ENCODE measurements at regions not wholly inside any gene's neighbourhood (a gene's known extent, or its start where the extent isn't known, plus 50 kb on each side); places are given as distances from the start of the nearest gene placed in this dataset.

DNA sequence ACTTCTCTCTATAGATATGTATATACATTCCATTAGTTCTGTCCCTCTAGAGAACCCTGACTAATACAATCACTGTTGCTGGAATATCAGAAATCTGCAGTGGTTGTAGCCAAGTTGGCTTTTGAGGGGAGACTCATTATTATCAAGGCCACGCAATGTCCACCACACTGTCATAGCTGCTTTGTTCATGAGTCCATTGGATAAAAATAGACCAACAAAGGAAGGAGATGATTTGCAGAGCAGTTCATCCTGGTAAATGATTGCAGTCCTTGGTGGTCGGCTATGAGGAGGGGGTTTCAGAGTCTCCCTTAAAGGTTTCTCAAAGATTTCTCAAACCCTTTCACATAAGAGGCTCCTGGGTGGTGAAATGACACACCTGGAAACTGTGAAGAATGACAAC, 192.8 kb upstream of the ANKH start:
- Histone ChIP-seq H3K27me3 (no peaks in the 10 kb centered on the region), H3K27ac (no peak overlapping the region), H3K36me3 (no peaks in the 10 kb centered on the region), H3K4me3 (no peak overlapping the region), H3K4me1 (no peaks in the 10 kb centered on the region), H3K9me3 (replicated peaks) (no peaks in the 10 kb centered on the region)
- DNase-seq = no peak

DNA sequence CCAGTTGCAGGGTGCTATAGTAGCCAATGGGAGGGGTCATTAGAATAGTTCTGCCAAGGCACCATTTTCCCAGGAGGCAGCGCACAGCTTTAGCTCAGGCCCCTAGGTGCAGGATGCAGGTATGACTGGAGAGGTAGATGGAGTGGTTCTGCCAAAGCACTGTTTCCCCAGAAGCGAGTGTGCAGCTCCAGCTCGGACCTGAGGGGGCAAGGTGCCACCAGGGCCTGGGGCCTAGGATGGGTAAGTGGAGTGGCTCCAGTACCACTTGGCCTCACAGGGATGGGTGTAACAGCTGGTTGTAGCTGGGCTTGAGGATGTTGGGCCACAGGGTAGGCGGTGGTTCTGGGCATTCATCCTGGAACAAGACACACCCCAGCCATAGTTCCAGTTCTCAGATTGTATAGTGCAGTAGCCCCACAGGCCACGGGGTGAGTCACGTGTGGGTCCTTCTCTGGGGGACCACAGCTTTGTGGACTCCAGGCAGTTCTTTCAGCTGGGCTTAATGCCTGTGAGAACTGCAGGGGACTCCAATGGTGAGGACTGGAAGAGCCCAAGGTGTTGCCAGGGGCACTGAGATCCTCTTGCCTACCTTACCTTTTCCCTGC, 185.5 kb upstream of the ANKH start:
- no peak overlapping the region for H3K4me3 ChIP-seq
- H3K36me3 ChIP-seq = no peaks in the 10 kb centered on the region
- no peaks in the 10 kb centered on the region for H3K9me3 ChIP-seq (replicated peaks)
- no peaks in the 10 kb centered on the region for H3K27me3 ChIP-seq
- no peak overlapping the region for H3K27ac ChIP-seq
- DNase-seq = no peak
- H3K4me1 ChIP-seq = no peaks in the 10 kb centered on the region

DNA sequence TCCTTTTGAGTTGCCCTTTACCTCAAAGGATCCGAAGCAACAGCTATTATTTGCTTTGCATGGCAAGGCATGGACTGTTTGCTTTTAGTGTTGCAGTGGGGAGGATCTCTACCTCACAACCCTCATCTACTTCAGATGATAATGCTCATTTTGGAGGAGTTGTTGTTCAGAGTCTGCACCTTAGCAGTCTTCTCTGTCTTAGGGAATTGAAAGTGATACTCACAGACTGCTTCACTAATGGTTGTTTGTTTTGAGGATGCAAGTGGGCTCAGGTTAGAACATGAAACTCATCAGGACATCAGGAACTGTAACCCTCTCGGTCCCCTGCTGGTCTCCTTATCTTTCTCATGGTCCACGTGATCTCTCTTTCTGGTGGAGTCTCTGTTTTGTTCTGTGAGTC, 172.9 kb upstream of the ANKH start:
- H3K9me3 ChIP-seq (replicated peaks) = no peaks in the 10 kb centered on the region
- no peaks in the 10 kb centered on the region for H3K4me1 ChIP-seq
- H3K4me3 ChIP-seq = no peak overlapping the region
- no peak overlapping the region for H3K27ac ChIP-seq
- no peaks in the 10 kb centered on the region for H3K36me3 ChIP-seq
- H3K27me3 ChIP-seq = no peaks in the 10 kb centered on the region
- no peak for DNase-seq

DNA sequence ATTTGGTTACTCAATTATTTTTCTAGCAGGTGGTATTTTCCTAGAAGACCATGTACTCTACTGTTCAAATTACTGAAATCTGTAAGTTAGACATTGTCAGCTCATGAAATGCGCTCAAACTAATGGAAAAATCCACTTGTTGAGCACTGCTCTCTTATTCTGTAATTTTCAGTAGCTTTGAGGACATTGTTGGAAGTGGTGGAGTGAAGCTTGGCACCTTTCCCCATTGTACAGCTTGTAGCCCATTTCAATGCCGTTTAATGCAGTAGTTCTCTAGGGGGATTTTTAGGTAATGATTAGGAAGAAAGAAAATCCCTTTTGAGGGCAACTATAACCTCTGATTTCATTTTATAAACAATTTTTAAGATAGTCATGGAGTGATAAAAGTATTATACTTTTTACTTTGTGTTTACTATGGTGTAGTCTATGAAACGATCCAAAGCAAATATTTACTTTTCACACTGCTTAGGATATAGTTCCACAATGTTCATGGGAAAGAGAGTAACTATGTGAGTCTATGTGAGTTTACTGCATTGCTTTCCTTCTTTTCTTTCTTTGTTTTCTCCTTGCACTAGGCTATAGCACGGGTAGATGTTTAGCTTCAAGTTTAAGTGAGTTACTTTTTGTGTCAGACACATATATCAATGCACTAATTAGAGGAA, 165.8 kb upstream of the ANKH start:
- no peak overlapping the region for H3K4me3 ChIP-seq
- H3K9me3 ChIP-seq (replicated peaks) = no peaks in the 10 kb centered on the region
- DNase-seq = no peak
- no peaks in the 10 kb centered on the region for H3K4me1 ChIP-seq
- H3K27ac ChIP-seq = no peak overlapping the region
- H3K27me3 ChIP-seq = no peaks in the 10 kb centered on the region
- H3K36me3 ChIP-seq = no peaks in the 10 kb centered on the region

DNA sequence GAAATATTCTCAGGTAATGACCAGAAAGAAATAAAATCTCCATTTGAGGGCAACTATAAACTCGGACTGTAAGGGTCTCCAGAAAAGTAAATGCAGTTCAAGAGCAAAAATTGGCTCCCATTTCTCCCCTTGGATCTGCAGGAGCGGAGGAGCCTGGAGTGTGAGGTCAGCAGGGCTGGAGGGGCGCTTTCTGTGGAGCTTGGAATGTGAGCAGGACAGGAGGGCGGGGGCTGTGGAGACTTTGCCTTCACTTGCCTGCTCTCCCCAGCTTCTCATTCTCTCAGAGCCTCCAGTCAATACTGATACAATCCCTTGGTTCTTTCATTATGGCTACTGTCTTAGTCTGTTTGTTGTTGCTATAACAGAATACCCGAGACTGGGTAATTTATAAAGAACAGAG, 162.8 kb upstream of the ANKH start:
- Histone ChIP-seq H3K27ac (no peak overlapping the region), H3K36me3 (no peaks in the 10 kb centered on the region), H3K27me3 (no peaks in the 10 kb centered on the region), H3K4me1 (no peaks in the 10 kb centered on the region), H3K4me3 (no peak overlapping the region), H3K9me3 (replicated peaks) (no peaks in the 10 kb centered on the region)
- no peak for DNase-seq

DNA sequence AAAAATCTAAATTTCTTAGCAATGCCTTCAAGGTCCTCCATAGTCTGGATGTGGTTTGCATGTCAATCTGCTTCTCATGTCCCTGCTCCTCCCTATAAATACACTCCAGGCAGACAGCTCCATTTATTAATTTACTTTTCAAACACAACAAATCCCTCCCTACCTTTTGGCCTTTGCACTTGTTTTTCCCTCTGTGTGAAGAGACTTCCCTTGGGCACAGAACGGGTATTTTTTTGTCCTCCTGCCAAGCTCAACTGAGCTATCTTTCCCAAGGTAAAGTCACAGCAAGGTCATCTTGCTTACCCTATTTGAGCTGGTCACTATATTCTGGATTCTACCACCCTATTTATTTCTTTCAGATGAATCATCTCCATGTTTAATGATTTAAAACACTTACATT, 159.6 kb upstream of the ANKH start:
- H3K9me3 ChIP-seq (replicated peaks) = no peaks in the 10 kb centered on the region
- no peaks in the 10 kb centered on the region for H3K36me3 ChIP-seq
- H3K27me3 ChIP-seq = no peaks in the 10 kb centered on the region
- H3K4me1 ChIP-seq = no peaks in the 10 kb centered on the region
- no peak overlapping the region for H3K4me3 ChIP-seq
- H3K27ac ChIP-seq = no peak overlapping the region
- DNase-seq = no peak

DNA sequence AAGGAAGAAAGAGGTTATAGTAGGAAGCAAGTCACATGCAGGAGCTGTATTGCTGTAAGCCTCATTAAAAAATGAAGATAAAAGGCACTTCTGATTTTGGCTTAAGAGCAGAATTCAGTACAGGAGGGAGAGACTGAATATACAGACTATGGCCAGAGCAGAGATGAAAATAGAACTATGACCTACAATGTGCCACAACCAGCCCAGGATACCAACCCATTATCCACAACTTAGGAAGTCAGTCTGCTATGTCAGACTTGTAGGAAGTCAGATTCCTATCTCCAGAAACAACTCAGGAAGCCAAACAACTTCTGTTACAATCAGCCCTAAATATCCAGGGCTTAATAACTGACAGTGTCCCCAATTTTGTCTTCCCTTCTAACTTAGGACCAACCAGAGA, 156.2 kb upstream of the ANKH start:
- no peak overlapping the region for H3K27ac ChIP-seq
- no peaks in the 10 kb centered on the region for H3K4me1 ChIP-seq
- no peaks in the 10 kb centered on the region for H3K36me3 ChIP-seq
- H3K9me3 ChIP-seq (replicated peaks) = no peaks in the 10 kb centered on the region
- no peaks in the 10 kb centered on the region for H3K27me3 ChIP-seq
- no peak overlapping the region for H3K4me3 ChIP-seq
- no peak for DNase-seq

DNA sequence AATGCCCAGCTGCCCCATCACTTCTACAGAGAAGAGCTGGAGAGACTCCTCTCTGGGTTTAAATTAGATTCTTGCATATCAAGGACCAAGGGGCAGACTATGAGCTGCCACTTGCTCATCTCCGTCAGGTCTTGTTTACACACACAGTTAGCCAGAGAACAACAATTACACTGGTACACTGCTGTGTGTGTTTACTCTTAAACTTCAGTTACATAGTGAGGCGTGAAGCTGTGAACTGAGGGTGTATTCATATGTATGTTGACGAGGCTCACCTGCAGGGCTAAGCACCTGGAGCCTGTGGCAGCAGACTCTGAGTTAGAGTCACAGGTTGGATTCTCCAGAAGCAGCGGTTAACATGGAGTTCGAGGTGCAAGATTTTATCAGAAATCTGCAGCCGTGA, 155.4 kb upstream of the ANKH start:
- H3K36me3 ChIP-seq = no peaks in the 10 kb centered on the region
- DNase-seq = no peak
- no peak overlapping the region for H3K27ac ChIP-seq
- no peaks in the 10 kb centered on the region for H3K27me3 ChIP-seq
- no peaks in the 10 kb centered on the region for H3K9me3 ChIP-seq (replicated peaks)
- H3K4me1 ChIP-seq = no peaks in the 10 kb centered on the region
- H3K4me3 ChIP-seq = no peak overlapping the region

DNA sequence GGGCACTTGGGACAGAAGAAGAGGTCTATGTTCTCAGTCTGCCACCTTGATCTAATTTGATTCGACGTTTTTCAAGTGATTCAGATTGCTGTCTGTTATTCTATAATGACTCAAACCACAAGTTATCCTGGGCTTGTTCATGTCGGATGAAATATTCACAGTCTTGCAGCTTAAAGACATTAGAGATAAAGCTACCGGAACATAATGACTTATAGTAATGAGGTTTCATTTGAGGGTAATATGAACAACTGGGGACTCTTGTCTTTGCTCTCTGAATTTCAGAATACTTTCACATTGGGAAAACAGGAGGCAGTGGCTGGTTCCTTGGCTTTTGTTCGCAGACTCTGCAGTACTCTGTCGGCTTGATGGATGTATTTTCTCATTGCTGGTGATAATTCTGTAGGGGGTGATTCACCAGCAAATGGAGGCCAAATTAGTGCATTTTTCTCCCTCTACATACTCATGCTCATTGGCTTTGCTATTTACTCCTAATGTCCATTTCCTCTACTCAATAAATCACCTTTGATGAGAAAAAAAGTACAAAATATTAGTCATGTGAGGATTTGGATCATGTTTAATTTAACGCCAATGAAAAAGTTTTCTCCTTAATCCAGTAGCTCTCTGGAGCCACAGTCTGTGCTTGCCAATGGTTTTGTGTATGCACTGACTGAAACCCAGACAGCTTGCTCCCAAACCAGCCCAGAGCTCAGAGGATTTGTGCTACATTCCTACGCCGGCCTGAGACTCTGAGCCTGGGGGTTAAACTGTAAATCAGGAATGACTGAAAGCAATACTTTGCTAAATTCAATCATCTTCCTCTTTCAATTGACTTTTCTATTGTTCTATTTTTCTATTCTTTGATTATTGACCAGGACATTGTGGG, 154.7 kb upstream of the ANKH start:
- DNase-seq = no peak
- no peaks in the 10 kb centered on the region for H3K27me3 ChIP-seq
- H3K9me3 ChIP-seq (replicated peaks) = no peaks in the 10 kb centered on the region
- no peak overlapping the region for H3K4me3 ChIP-seq
- no peaks in the 10 kb centered on the region for H3K36me3 ChIP-seq
- no peaks in the 10 kb centered on the region for H3K4me1 ChIP-seq
- no peak overlapping the region for H3K27ac ChIP-seq

DNA sequence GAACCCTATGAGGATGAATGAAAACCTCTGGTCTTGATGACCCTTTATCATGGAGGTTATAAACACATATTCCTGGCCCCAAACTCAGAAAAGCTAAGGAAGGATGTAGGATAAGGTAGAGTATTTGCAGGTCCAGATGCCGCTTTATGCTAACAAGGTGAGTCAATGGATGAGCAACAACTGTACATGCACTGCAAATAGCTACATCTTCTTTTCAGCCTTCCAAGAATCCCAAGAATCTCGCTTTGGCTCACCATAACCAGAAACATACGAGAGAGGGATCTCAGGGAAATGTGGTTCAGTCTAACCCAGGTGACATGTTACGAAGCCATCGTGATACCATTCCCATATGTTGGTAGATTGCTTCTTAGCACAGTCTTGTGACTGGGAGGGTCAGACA, 152.3 kb upstream of the ANKH start:
- H3K27ac ChIP-seq = no peak overlapping the region
- H3K4me3 ChIP-seq = no peak overlapping the region
- no peaks in the 10 kb centered on the region for H3K27me3 ChIP-seq
- no peaks in the 10 kb centered on the region for H3K9me3 ChIP-seq (replicated peaks)
- DNase-seq = no peak
- no peaks in the 10 kb centered on the region for H3K4me1 ChIP-seq
- no peaks in the 10 kb centered on the region for H3K36me3 ChIP-seq

DNA sequence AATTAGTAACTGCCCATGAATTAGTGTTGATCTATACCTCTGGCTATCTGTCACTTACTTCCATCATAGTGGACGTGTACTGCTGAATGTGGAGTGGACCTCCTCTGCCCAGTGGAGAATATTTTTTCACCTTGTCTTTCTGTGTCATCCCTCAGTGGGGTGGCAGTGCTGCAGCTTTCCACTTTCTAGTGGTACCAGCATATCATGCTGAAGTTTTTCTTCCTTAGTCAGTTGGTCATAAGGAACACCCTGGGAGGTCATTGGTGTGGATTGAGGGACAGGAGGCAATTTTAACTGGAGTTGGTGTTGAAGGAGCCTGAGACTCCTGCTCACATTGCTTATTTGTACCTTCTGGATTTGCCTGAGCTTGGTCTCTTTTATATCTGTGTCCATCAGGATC, 151.7 kb upstream of the ANKH start:
- Histone ChIP-seq H3K27ac (no peak overlapping the region), H3K9me3 (replicated peaks) (no peaks in the 10 kb centered on the region), H3K4me1 (no peaks in the 10 kb centered on the region), H3K4me3 (no peak overlapping the region), H3K36me3 (no peaks in the 10 kb centered on the region), H3K27me3 (no peaks in the 10 kb centered on the region)
- DNase-seq = no peak

DNA sequence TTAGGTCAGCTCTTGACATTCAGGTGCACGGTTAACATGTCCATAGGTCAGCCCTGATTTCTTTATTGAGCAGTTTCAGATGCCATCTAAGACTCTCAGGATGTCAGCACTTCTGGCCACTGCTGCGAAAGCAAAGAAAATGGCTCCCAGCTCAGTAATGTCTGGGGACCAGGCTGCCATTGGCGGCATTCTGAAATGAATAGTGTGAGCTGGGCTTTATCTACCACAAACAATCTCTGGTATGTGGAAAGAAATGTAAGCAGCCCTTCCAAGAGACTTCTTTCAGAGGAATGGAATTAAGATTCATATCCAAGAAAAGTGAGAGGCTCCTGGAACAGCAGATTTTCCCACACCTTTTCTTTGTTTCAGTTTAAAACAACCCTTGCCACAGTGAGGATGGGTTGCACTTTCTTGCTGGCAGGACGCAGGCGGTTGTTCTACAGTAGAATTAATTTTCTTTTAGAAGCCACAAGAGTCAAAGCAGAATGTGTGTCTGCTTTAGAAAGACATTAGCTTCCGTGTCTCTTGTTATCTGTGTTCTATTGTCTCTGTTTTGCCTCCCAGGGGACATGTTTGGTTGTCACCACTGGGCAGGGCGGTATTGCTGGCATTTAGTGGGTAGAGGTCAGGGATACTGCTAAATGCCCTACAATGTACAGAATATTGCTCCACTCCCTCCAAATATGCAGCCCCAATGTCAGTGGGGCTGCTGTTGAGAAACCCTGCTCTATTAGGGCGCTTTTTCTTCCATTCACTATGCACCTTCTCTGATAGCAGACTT, 149.9 kb upstream of the ANKH start:
- peak overlapping the region; percentile 18; the same call in 1 of the 2 replicates for H3K27ac ChIP-seq

DNA sequence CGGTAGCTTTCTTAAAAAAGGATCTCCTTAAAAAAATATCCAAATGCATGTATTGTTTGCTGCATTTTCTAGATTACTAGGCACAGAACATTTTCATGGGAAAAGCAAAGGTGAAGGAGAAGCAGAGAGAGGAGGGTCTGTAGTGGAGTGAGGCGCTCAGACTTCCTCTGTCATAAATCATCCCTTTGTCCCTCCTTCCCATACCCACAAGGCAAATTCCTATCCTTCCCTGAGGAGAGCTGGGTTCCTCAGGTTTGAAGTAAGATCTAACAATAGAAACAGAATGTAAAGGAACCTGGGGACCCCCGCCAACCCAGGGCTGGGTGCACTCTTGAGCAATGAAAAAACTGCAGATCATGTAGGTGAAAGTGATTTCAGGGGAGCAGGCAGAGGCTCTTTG, 149.2 kb upstream of the ANKH start:
- no peak for DNase-seq
- Histone ChIP-seq H3K4me3 (peak overlapping the region; percentile 37), H3K27me3 (no peaks in the 10 kb centered on the region), H3K27ac (peak overlapping the region; percentile 18; the same call in 1 of the 2 replicates), H3K9me3 (replicated peaks) (no peaks in the 10 kb centered on the region), H3K36me3 (no peaks in the 10 kb centered on the region), H3K4me1 (no peaks in the 10 kb centered on the region)

More for the DNA sequence above, 149.9 kb upstream of the ANKH start:
- no peaks in the 10 kb centered on the region for H3K36me3 ChIP-seq
- H3K9me3 ChIP-seq (replicated peaks) = no peaks in the 10 kb centered on the region
- peak; percentile 19 to 26 for DNase-seq
- H3K4me3 ChIP-seq = peak overlapping the region; percentile 37
- no peaks in the 10 kb centered on the region for H3K4me1 ChIP-seq
- H3K27me3 ChIP-seq = no peaks in the 10 kb centered on the region

DNA sequence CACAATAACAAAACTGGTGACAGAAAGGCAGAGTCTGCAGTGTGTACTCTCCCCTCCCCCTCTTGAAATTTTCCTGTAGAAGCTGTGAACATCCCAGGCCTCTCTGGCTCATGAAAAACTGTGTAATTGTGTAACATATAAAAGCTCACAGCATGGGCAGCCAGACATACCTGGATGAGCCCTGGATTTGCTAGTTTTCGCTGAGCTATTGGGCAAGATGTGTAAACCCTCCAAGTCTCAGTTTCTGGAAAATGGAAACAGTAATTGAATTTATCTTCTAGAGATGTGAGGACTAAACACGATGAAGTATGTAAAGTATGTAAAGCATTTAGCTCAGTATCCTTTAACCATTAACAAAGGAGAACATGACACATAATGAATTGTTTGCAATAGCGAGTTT, 143.2 kb upstream of the ANKH start:
- no peaks in the 10 kb centered on the region for H3K36me3 ChIP-seq
- H3K4me3 ChIP-seq = no peak overlapping the region
- H3K9me3 ChIP-seq (replicated peaks) = no peaks in the 10 kb centered on the region
- no peaks in the 10 kb centered on the region; the same call in 1 of the 2 replicates for H3K4me1 ChIP-seq
- no peak overlapping the region for H3K27ac ChIP-seq
- H3K27me3 ChIP-seq = no peaks in the 10 kb centered on the region
- no peak for DNase-seq

All from SJCRH30 (cell line).